Kidney capillary endothelial cell (primary cell): ENCODE measurements at regions not wholly inside any gene's neighbourhood (a gene's known extent, or its start where the extent isn't known, plus 50 kb on each side); places are given as distances from the start of the nearest gene placed in this dataset.

ENCODE experiments used
- DNase-seq: peaks from one replicate; pipeline ENCODE4 v3.0.0-alpha.2; 2018; ENCODE audit warnings: low spot score

- DNase-seq = no peak
Observed at GRCh38 chr10:90480466-90480865, 377.4 kb downstream of the HTR7 start.

DNA sequence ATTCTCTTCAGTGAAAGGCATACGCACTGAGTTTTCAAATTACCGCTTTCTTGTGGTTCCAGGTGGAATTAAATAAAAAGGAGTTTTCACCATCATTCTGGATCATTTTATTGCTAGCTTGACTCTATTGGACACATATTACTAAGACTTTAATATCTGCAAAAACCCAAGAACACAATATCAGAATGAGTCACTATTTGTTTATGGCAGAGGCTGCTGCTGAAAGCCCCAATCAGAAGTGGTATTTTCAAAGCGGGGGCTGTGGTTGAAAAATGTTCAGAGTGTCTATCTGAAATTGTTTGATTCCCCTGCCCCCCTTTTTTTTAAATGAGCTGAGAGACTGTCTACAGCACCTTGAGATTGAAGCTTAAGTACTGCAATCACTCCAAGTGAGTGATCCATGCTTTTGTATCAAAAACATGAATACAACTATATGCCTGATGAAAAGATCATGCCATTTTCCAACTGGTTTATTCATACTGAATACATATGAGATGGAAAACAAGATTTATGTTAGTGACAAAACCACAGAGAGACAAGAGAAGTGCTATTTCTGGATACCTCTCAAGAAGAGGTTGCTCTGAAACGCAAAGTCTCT, 376.4 kb downstream of the HTR7 start:
- DNase-seq = no peak

DNA sequence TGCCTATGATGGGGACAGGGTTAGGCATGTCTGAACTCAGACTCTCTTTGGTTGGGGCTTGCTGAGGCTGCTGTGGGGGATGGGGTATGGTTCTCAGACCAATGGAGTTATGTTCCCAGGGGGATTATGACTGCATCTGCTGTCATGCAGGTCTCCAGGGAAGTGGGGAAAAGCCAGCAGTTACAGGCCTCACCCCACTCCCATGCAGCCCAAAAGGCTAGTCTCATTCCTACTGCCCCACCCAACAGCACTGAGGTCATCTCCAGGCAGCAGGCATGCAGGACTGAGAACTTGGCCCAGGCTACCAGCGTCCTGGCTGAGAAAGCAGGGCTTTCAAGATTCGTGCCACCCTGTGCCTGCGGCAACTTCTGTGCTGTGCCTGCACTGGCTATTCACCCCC, 373.3 kb downstream of the HTR7 start:
- DNase-seq = no peak

- no peak for DNase-seq
Observed at GRCh38 chr10:90494183-90494582, 363.7 kb downstream of the HTR7 start.

DNA sequence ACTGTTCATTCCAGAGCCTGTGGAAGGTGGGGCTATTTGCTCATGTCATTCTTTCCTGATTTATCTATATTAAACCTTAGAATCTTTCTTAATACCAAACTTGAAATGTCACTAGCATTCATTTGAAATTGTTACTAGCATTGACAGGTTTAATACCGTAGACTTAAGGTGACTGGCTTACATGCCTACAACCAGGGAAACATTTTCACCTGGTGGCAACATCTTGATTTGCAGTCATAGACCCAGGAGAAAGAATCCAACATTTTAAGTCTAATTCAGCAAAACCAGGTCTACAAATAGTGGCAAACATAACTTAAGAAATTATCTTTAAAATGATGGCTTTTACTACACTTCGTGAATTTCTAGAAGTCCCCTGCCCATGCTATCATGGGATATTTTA, 353.7 kb downstream of the HTR7 start:
- no peak for DNase-seq

- DNase-seq = no peak
Observed at GRCh38 chr10:90526721-90527120, 331.1 kb downstream of the HTR7 start.

- no peak for DNase-seq
Observed at GRCh38 chr10:90530521-90530920, 327.3 kb downstream of the HTR7 start.

- DNase-seq = no peak
Observed at GRCh38 chr10:90557385-90557784, 300.5 kb downstream of the HTR7 start.

GRCh38 chr10:90560331-90560730, 297.5 kb downstream of the HTR7 start:
- DNase-seq = no peak

DNA sequence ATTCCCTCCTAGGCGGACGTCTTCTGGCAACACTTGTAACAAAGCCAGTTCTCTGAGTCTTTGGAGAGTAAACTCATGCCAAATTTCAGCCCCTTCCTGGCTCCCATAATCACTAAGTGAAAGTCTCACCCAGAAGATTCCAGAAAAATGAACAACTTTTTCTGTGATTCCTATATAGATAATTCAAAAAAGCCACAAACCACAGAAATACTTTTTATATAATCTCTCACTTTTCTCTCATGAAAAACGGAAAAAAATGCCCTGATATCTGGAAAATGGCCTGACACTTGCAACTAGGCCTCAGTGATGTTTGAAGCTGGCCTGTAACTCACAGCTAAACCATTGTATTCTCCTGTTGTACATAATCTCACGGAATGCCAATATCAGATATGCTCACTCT, 296.2 kb downstream of the HTR7 start:
- no peak for DNase-seq

- no peak for DNase-seq
Observed at GRCh38 chr10:90571481-90572258, 286.2 kb downstream of the HTR7 start.

- no peak for DNase-seq
Observed at GRCh38 chr10:90575125-90575524, 282.7 kb downstream of the HTR7 start.

- DNase-seq = no peak
Observed at GRCh38 chr10:90577569-90577968, 280.3 kb downstream of the HTR7 start.

GRCh38 chr10:90579602-90580242, 278.1 kb downstream of the HTR7 start:
- DNase-seq = no peak

DNA sequence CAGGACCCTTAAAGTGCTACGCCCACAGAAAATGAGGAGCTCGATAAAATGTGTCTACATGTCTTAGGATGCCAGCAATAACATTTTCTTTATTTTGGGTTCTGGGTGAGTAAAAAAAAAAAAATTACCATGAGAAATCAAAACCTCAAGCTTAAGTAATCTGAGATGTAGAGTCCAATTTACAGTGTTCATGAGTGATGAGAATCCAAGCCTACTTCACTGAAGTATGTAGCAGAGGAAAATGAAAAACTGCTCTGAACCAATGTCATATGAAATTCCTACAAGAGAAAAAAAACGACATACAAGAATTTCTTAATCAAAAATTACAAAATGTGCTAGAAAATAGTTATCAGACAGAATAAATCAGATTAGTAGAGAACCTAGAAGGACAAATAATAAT, 274.4 kb downstream of the HTR7 start:
- no peak for DNase-seq

- peak; percentile 26 for DNase-seq
Observed at GRCh38 chr10:90587081-90587491, 270.8 kb downstream of the HTR7 start.

- no peak for DNase-seq
Observed at GRCh38 chr10:90587561-90587960, 270.3 kb downstream of the HTR7 start.

DNA sequence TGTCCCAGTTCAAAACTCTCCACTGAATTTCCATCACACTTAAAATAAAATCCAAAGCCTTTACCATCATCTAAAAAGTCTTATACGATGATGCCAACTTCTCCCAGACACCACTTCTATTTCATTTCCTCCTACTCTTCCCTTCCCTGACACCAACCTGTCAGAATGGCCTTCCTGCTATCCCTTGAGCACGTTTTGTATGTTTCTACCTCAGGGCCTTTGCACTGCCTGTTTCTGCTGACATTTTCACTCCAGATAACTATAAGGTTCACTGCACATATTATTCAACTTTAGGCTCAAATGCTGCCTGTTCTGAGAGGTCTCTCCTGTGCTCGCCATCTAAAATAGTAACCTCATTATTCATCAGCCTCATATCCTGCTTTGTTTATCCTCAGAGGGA, 269.6 kb downstream of the HTR7 start:
- DNase-seq = no peak

DNA sequence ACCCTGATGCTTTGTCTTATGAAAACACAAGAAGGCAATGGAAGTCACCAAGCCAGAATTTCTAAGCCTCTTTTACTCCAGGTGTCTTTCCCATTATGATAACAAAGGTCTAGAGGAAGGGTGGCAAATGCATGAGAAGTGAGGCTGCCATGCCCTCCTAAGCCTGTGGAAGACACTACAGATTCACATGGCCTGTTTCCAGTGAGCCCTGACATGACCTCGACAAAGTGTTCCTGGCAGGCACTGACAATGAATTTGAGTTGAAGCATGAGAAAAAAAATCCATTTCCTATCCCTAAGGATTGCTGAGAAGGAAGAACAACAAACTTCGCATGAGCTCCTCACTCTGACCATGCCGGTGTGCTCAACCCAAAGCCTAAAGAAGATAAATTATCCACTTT, 268.0 kb downstream of the HTR7 start:
- no peak for DNase-seq

- no peak for DNase-seq
Observed at GRCh38 chr10:90591629-90592028, 266.2 kb downstream of the HTR7 start.

DNA sequence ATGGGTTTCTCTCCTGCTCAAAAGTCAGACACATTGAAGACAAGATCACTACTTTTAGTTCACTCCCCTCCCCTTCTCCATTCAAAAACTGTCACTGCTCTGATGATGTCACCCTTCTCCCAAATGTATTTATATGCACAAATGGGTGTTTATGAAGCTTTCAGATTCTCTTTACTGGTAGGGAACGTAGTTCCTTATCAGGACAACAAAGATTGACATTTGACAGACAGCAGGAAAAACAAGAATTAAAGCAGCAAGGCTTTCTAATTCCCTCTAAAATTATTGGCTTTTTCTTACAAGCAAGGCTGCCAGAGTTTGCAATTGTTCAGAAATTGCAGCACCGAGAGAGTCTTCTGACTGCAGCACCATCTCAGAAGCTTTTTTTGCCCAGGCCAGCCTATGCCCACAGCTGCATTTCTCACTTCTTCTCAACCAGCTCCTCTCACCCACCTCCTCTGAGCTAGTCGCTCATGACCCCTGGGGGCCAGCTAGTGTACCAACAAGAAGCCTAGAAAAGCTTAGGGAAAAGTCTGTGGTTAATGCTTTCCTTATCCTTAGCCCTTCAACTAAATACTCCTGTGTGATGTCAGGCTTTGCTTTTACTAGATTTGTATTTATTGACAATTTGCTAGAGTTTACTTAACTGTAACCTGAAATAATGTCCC, 265.1 kb downstream of the HTR7 start:
- peak; percentile 44 for DNase-seq

DNA sequence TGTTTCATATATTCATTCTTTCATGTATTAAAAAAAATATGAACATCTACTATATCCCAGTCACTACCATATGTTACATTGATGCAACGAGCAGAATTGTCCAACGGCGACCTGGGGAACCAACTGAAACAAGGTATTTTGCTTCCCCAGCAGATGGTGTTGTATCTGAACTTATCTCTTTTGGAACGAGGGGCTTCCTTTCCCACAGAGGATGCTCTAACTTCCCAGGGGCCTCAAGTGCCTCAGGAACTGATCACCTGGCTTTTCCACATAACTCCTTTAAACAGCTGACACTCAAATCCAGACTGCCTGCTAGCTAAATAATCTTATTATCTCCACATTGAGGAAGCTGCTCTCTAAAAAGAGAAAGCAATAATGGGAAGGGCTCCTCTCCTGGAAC, 259.3 kb downstream of the HTR7 start:
- no peak for DNase-seq
